GM18502 (cell line): ENCODE measurements at regions not wholly inside any gene's neighbourhood (a gene's known extent, or its start where the extent isn't known, plus 50 kb on each side); places are given as distances from the start of the nearest gene placed in this dataset.

Source experiments
- ATAC-seq: cut with Tn5 transposase; IDR thresholded peaks from one replicate; pipeline ENCODE4 v1.9.1; 2021; ENCODE audit warnings: mild to moderate bottlenecking; ENCODE audit not compliant: unreplicated experiment, poor library complexity

DNA sequence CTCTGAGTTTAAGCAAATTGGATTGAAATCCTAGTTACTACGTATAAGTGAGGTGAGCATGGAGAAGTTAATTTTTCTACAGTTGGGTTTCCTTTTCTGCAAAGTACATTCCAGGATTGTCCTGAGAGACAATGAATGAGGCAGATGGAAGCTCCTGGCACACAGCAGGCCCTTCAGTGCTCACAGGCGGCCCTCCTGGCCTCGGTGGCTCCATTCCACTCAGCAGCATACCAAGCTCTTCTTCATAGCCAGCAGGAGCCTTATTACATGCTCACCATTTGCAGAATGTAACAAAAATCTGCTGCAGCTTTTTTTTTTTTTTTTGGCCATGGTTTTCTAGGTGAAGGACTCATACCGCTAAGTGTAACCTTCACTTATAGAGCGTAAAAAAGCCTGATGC, 113.2 kb upstream of the FAM9B start:
- ATAC-seq: no peak

DNA sequence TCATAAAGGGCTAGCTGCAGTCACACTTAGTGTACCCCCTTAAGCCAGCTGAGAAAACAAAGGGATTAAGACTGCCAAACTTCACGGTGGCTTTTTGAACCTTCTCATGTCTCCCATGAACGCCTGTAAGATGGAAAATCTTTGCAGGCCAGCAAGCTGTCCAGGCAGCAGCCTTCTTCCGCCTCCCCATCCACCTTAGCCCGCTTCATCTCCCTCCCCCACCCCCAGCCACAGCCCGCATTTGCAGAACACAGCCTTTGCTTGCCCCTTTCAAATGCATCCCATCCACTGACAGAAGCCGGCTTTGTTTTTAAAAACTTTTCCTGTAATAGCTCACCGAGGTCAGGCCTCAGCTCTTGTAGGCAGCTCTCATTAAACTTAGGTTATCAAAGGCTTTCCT, 113.8 kb upstream of the FAM9B start:
- ATAC-seq: no peak

DNA sequence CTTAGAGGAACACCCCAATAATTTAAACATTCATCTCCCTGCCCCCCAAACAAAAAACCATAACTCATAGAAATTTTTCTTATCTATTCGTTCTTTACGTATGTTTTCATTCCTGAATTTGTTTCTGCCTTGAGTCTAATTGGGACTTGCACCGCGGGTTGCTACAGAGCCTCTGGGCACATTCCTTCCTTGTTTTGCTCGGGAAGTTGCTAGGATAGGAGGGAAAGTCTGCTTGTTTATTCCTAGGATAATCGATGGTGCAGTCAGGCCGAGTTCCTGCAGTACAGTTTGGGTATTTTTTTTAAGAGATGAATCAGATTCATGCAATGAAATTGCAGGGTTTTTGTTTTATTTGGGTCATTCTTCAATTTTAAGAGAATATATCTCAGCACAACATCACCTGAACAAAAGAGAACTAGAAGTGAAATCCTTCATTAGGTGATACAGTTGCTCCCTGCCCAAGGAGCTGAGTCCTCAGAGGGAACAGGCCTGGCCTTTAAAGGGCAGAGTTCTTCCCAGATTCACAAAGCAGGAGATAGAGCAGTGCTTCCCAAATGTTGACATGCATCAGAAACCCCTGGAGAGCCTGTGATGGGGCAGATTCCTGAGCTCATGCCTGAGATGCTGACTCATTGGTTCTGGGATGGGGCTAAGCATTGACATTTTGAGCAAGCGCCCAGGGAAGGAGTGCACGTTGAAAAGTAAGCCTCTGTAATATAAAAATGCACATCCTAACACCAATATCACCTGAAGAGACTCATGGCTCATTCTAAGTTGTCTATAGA, 114.9 kb upstream of the FAM9B start:
- ATAC-seq: no peak

DNA sequence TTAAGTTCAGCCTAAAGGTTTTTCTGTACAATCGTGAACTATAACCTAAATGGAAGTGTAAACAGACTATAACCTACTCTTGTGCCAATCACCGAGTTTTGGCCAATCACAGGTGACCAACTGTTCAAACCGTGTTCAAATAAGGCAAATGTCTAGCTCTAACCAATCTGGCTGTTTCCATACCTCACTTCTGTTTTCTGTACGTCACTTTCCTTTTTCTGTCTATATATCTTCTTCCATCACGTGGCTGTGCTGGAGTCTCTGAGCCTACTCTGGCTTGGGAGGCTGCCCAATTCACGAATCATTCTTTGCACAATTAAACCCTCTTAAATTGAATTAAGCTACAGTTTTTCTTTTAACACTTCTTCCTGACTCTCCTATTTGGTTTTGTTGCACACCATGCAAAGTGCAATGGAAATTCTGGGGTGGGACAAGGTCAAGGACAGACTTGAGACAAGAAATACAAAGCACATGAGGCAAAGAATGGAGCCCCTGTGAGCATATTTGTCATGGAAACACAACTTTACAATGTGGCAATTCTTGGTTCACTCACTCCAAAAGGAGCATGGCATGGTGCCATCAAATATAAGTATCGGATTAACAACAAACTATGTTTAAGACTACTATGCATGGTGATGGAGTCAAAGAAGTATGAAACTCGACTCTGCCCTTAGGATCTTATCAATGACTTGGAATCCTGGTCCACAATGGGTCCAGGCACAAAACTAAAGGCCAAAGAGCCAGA, 115.7 kb upstream of the FAM9B start:
- no peak for ATAC-seq

DNA sequence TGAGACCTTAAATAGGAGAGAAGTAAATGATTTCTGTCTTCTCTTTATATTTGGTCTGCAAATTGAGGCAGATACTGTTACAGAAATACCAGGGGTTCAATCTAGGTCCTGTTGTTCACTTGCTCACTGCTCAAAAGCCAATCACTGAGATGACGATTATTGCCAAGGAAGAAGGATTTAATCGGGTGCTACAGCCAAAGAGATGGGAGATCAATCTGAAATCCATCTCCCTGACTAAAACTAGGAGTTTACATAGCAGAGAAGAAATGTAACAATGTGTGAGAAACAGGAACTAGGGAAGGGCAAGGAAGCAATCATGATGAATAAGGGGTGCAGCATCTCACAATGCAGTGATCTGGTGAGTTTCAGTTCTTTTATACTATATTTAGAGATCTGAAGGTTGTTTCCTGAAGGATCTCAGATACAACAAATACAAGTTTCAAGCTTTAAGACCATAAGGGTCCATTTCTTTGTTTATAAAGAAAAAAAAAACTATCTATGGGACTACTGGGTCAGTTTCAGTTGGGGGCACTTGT, 117.9 kb upstream of the FAM9B start:
- ATAC-seq: no peak

DNA sequence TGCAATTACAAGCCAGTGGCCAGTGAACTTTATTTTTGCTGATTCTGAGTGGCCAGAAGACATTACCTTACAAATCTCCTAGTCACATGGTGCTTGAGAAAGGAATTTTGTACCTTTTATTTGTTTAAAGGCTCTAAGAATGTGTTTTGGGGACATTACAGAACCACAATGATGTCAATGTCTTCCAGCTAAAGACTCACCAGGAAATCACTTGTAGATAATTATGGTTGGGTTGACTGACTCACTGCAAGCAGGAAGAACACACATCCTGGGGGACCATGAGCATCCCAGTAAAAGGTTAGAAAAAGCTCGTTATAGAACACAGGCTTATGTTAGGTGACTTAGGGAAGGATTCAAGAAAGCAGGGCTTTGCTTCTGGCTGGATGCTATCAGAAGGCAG, 119.4 kb upstream of the FAM9B start:
- no peak for ATAC-seq

DNA sequence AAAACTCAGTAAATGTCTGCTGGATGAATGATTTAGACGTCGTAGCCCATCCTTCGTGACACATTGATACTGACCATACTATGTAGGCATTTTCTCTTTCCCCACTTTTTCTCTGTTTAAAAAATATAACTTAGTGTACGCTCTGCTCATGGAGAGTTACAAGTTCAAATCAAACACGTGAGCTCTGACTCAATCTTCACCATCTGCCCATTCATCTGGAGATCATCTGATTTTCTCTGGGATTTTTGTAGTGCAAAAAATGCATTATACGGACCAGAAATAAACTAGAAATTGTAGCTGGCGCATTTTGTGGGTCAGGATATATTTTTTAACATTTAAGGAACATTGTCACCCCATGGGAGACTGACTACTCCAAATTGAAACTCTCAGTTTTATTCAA, 124.7 kb upstream of the FAM9B start:
- ATAC-seq: no peak

DNA sequence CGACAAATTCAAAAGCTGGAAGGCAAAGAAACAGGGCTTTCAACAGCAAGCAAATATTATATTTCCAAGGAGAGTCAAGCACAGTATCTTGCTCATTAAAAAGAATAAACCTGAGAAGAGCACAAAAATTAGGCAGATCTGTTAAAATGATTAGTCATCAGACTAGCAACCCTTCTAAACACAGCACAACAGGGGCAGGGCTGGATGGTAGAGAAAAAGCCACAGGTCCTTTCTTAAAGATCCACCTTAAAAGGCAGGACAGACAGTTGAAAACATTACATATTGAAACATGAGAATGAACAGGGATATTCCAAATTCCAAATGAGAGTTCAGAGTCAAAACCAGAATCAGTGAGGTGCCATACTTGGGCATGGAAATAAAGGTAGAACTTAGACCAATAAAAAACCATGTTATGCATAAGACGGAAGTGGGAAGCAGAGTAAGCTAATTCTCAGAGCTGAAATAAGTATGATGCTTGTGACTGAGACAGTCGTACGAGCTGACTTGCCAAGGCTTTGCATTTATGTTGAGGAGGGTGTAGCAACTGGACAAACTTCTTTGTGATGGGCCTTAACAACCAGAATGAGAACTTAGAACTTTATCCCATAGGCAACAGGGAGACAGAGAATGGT, 126.9 kb upstream of the FAM9B start:
- no peak for ATAC-seq

DNA sequence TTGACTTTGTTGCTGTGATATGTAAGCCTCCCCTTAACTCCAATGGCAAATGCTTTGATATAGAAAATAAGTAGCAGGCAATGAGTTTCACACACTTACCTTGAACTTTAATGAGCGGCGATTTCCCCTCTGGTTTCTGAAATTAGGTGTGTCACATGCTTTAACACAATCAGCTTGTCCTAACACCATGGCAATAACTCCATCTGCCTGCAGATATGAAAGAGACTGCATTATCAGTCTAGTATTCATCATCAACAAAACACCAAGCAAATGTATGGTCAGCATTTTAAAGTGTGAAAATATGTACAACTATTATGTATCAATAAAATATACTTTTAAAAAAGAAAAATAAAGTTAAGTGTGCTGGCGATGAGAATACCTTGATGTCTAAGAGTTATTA, 128.8 kb upstream of the FAM9B start:
- ATAC-seq: no peak

DNA sequence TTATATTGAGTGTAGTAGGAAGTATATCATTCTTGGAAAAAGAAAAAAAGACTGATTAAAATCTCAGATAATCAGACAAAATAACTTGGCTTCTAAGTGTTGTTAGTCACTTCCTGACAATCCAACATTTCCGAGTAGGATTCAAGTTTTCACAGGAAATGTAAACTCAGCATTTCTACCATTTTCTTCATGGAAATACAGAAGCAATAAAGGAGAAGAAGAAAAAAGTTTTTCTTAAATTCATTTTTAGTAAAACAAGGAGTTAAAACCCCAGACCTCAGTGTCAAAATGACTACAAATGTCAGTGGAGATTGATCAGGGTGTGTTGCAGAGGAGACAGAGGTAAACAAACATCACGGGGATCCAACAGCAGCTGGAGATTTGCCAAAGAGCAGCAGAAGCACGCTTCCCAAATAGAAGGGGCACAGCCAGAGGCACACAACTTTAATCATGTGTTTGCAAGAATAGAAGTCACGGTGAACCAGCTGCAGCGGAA, 129.3 kb upstream of the FAM9B start:
- no peak for ATAC-seq

DNA sequence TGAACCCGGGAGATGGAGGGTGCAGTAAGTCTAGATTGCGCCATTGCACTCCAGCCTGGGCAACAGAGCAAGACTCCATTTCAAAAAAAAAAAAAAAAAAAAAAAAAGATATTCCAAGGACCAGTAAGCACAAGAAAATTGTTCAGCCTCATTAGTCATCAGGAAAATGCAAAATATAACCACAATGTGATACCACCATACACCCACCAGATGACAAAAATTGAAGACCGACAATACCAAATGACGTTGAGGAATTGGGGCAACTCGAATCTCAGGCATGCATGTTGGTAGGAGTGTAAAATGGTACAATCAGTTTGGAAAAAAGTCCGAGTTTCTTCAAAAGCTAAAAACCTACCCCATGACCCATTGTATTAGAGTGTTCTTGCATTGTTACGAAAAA, 130.2 kb upstream of the FAM9B start:
- ATAC-seq: no peak

DNA sequence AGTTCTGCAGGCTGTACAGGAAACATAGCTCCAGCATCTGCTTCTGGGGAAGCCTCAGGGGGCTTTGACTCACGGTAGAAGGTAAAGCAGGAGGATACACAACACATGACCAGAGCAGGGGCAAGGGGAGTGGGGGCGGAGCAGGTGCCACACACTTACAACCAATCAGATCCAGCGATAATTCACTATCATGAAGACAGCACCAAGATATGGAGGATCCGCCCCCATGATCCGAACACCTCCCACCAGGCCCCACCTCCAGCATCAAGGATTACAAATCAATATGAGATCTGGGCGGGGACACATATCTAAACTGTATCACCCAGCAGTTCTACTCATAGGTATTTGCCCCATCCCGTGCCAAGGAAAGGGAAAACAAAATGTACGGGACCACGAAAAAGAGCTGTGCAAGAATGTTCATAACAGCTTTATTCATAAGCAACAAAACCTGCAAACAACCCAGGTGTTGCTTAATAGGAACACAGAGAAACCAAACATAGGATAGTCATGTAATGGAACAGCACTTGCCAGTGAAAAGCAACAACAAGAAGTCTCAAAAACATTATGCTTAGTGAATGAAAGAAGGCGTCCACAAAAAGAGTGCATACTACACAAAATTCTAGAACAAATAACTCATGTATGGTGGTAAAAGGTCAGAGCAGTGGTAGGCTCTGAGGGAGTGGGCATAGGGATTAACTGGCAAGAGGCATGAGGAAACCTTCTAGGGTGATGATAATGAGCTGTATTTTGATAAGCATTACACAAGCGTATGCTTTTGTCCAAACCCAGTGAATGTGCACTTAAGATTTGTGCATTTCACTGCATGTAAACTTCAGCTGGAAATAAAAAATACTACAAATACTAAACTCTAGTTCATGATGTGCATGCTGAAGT, 130.9 kb upstream of the FAM9B start:
- ATAC-seq: no peak

DNA sequence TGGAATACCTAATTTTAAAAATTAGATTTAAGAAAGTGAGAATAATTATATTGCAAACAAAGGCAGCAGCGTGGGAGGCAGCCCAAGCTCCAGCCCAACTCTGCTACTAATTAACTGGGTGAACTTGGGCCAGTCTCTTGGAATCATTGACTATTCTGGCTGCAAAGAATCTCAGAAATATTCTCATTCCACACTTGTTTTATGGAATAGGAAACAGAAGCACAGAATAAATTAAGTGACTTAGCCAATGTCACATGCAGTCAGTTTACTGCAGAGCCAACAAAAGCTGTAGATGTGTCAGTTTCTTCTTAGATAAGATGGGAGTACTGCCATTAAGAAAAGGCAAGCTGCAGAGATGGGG, 132.6 kb upstream of the FAM9B start:
- no peak for ATAC-seq

DNA sequence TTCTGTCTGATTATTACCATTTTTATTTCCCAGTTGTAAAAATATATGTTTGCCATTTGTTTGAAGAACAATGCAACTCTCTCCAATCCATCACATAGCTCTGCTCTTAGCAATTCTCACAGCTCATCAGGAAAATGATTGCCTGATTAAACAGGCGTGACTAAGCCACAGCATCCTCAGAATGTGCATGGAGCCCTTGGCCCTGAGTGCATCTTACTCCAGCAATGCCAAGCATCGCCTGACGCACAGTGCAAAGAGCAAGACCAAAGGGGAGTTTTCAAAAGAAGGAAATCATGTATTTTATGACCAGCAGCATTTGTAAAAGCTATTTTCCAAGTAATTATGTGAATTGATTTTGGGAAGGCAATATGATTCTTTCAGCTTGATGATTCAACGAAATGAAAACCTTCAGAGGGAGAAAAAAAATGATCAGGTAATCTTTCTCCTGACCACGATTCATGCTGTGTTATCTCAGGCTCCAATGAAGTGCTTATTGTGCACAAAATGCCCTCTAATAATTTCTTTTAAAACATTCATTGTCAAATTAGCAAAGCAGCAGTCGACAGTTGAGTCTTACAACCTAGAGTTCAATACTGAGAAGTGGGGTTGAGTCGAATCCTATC, 138.0 kb upstream of the FAM9B start:
- ATAC-seq: no peak

DNA sequence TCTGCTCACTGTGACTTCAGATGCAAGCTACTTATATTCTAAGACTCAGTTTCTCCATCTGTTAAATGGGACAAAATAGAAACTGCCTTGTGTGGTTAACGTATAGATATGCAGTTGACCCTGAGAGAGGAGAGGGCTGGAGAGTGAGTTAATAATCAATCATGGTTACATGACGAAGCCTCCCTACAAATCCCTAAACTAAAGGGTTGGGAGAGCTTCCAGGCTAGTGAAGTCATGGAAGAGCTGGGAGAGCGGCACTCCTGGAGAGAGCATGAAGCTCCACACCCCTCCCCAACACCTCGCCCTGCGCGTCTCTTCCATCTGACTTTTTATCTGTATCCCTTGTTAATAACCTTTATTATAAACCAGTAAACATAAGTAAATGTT, 138.5 kb upstream of the FAM9B start:
- ATAC-seq: no peak

DNA sequence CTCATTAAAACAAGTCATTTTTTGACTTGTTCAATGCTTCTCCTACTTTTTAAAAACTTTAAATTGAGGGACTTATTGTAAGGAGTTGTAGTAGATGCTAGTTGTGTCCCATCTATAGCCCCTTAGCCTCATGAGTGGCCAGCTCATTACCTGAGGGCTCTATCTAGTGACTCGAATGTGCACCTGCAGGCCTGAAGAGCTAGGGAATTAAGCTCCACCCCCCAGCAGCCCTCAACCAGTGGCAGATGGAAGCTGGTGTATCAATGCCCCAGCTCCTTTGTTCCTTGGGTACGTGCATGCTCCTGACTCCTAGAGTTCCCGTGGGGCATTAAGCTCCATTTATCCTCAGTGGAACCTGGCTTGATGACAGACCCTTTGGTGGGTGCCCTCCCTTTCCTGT, 146.7 kb upstream of the FAM9B start:
- no peak for ATAC-seq

DNA sequence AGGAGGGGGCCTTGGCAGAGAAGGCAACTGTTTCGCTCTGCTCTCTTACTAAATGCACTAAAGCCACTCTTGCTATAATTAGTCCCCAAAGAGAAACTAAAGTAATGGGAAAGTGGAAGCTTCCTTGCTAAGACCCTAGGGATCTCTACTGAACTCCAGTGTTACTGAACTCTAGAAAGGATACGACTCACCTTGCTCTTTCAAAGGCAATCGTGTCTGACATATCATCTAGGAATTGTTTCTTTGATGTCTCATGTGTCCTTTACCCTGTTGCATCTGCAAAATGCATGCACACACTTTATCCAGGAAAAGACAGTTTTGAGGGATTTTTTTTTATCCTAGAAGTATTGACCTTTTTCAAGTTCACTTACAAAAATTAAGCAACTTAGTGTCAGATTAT, 148.1 kb upstream of the FAM9B start:
- no peak for ATAC-seq

DNA sequence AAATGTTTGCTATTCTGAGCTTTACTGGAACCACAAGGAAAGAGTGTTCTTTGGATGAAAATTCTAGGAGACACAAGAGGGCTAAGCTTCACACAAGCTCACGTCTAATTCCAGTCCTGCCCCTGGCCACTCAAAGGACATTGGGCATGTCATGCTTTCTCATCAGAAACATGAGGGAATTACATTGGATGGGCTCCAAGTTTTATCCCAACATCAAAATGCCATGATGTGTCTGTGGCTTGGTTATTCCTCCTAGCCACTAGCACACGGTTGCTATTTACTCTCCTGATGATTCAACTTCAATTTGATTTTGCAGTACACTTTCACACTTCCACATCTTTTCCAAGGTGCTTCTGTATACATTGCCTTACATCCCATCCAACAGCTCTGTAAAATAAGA, 149.6 kb upstream of the FAM9B start:
- ATAC-seq: no peak

DNA sequence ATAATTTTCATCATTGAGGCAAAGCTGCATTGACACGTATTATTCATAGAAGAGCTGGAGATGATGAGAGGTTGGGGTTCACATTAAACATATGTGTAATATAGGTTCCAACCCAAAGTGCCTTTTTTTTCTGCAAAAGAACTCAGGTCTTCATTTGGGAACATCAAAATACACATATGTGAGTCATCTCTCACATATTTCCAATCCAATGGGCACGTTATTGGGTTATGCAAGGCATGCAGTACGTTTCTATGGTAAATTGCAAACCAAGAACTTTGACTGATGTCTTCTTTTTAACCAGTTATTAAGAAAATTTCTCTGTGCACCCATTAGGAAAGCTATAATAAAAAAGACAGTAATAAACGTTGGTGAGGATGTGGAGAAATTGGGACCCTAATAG, 150.3 kb upstream of the FAM9B start:
- no peak for ATAC-seq

DNA sequence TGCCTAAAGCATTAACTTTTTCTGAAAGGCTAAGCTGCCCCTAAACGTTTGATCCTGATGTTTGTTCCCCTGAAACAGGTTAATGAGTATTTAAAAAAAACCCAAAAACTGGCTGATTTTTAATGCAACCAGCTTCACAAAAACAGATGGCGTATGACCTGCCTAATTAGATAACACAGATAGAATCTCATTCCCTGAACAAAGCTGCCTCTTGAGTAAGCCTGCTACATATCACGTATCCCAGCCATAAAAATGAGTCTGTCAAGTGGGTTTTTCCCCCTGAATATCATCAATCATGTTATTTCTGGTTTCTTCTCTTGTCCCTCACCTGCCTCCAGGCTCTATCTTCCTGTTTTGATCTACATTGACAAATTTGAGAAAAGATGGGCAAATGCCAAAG, 154.2 kb upstream of the FAM9B start:
- ATAC-seq: no peak
